ENCODE measurements at regions not wholly inside any gene's neighbourhood (a gene's known extent, or its start where the extent isn't known, plus 50 kb on each side); places are given as distances from the start of the nearest gene placed in this dataset.

DNA sequence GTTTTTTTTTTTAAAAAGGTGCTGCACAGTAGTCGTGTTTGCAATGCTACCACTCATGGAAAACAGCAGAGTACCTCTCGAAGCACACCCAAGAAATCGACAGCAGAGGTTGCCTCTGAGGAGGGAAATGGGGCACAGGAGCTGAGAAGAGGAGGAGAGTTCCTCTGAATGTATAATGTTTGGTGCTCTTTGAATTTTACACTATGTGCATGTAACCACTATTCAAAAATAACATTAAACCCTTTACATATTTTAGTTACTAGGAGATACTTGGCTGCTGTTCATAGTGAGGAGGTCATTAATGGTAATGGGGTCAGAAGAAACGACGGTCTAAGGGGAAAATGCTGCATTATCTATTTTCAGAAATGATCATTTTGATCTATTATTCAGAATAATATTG lies 129.4 kb upstream of the CLEC14A start:
- TF ChIP-seq EZH2phosphoT487 (IDR thresholded peaks at IDR 0.05; ENCODE audit: insufficient read depth, low read depth): no peak
- no peak for TF ChIP-seq EZH2 (IDR thresholded peaks at IDR 0.05; ENCODE audit: insufficient read depth, poor library complexity, severe bottlenecking)

All from GM23248 (cell line).